IMR-90 (cell line): ENCODE measurements at regions not wholly inside any gene's neighbourhood (a gene's known extent, or its start where the extent isn't known, plus 50 kb on each side); places are given as distances from the start of the nearest gene placed in this dataset.

Experiments
- ATAC-seq: fragments of 200-7000 bp; cut with Tn5 transposase; 2 replicates; pipeline ENCODE4 v1.9.1; 2020; ENCODE audit warnings: low read depth, mild to moderate bottlenecking, moderate library complexity
- BruUV-seq: library from RNA; stranded (reverse); fragments of 400-500 nt; replicated peaks from 2 replicates; lab custom pipeline; 2021; lab: Mats Ljungman, UMichigan
- CTCF ChIA-PET: fragments of 300-600 bp; formaldehyde crosslinking; extraction: SDS; loops from one replicate; lab custom pipeline; 2021; ENCODE audit warnings: antibody characterized with exemption; lab: Yijun Ruan, JAX
- POLR2A ChIA-PET: fragments of 300-600 bp; sonication (Branson Sonifier 250); formaldehyde crosslinking; loops from one replicate; lab custom pipeline; 2022; ENCODE audit warnings: antibody characterized with exemption; ENCODE audit not compliant: unreplicated experiment; lab: Charles Lee
- DNase-seq: peaks from one replicate; pipeline ENCODE4 v3.0.0; 2013
- H2AFZ ChIP-seq: replicated peaks from 2 replicates; pipeline ENCODE3; 2013; ENCODE audit warnings: low read length, mild to moderate bottlenecking; ENCODE audit not compliant: poor library complexity
- H2AK5ac ChIP-seq: 2 replicates; pipeline ENCODE4 v1.6.1; 2013; ENCODE audit warnings: low read depth, low read length, inconsistent platforms
- H2AK9ac ChIP-seq: replicated peaks from 2 replicates; pipeline ENCODE3; 2013; ENCODE audit warnings: mild to moderate bottlenecking, low read depth, low read length, moderate library complexity; ENCODE audit not compliant: poor library complexity
- H2BK120ac ChIP-seq: 2 replicates; pipeline ENCODE4 v1.6.1; 2013; ENCODE audit warnings: low read depth, low read length, inconsistent platforms
- H2BK15ac ChIP-seq: 3 replicates; pipeline ENCODE4 v1.6.1; 2013; ENCODE audit warnings: low read depth, low read length, inconsistent platforms
- H2BK20ac ChIP-seq: 2 replicates; pipeline ENCODE4 v1.6.1; 2013; ENCODE audit warnings: low read depth, mild to moderate bottlenecking, inconsistent platforms, low read length, moderate library complexity
- H2BK5ac ChIP-seq: 2 replicates; pipeline ENCODE4 v1.6.1; 2013; ENCODE audit warnings: mild to moderate bottlenecking, low read depth, low read length, inconsistent platforms; ENCODE audit not compliant: poor library complexity, severe bottlenecking
- H3K14ac ChIP-seq: replicated peaks from 2 replicates; pipeline ENCODE4 v1.6.1; 2013; ENCODE audit warnings: low read depth, low read length, inconsistent platforms
- H3K18ac ChIP-seq: 2 replicates; pipeline ENCODE4 v1.6.1; 2013; ENCODE audit warnings: low read depth, low read length, control low read depth
- H3K23ac ChIP-seq: 2 replicates; pipeline ENCODE4 v1.6.1; 2013; ENCODE audit warnings: low read depth, low read length, inconsistent platforms
- H3K27ac ChIP-seq: 2 replicates; pipeline ENCODE4 v1.5.1; 2013; ENCODE audit warnings: mild to moderate bottlenecking, control low read depth, low read length; ENCODE audit not compliant: insufficient read depth
- H3K27me3 ChIP-seq: 2 replicates; pipeline ENCODE4 v1.6.1; 2013; ENCODE audit warnings: low read length; ENCODE audit not compliant: control insufficient read depth, insufficient read depth
- H3K36me3 ChIP-seq: 2 replicates; pipeline ENCODE4 v1.6.1; 2013; ENCODE audit warnings: low read length, mixed read lengths; ENCODE audit not compliant: control insufficient read depth, insufficient read depth
- H3K4ac ChIP-seq: 2 replicates; pipeline ENCODE4 v1.6.1; 2013; ENCODE audit warnings: low read depth, low read length, inconsistent platforms
- H3K4me1 ChIP-seq: 2 replicates; pipeline ENCODE4 v1.6.1; 2013; ENCODE audit warnings: low read length, mixed read lengths; ENCODE audit not compliant: control insufficient read depth, insufficient read depth
- H3K4me2 ChIP-seq: 2 replicates; pipeline ENCODE4 v1.6.1; 2013; ENCODE audit warnings: low read depth, mild to moderate bottlenecking, control low read depth, low read length, moderate library complexity
- H3K4me3 ChIP-seq: 2 replicates; pipeline ENCODE4 v1.5.1; 2013; ENCODE audit warnings: low read depth, mild to moderate bottlenecking, control low read depth, low read length, moderate library complexity; ENCODE audit not compliant: insufficient read depth
- H3K56ac ChIP-seq: 2 replicates; pipeline ENCODE4 v1.6.1; 2013; ENCODE audit warnings: low read length, inconsistent platforms; ENCODE audit not compliant: insufficient read depth; ENCODE audit errors: extremely low read depth
- H3K79me1 ChIP-seq, 2 experiments: 2 replicates each; pipeline ENCODE4 v1.6.1; 2013; ENCODE audit warnings: low read length in 2 of 2, inconsistent platforms in 1 of 2, low read depth in 1 of 2
- H3K9ac ChIP-seq: 2 replicates; pipeline ENCODE4 v1.6.1; 2013; ENCODE audit warnings: low read depth, low read length, control low read depth
- H3K9me1 ChIP-seq: 2 replicates; pipeline ENCODE4 v1.6.1; 2013; ENCODE audit warnings: low read length, inconsistent platforms; ENCODE audit not compliant: insufficient read depth
- H3K9me3 ChIP-seq: 2 replicates; pipeline ENCODE4 v1.6.1; 2013; ENCODE audit warnings: low read length; ENCODE audit not compliant: control insufficient read depth, insufficient read depth
- H4K20me1 ChIP-seq: 2 replicates; pipeline ENCODE4 v1.6.1; 2013; ENCODE audit warnings: low read length, inconsistent platforms; ENCODE audit not compliant: insufficient read depth
- H4K5ac ChIP-seq: 2 replicates; pipeline ENCODE4 v1.6.1; 2013; ENCODE audit warnings: mild to moderate bottlenecking, low read depth, low read length, control low read depth
- H4K8ac ChIP-seq, 2 experiments: 2 replicates each; pipeline ENCODE4 v1.6.1; 2013; ENCODE audit warnings: low read depth in 2 of 2, low read length in 2 of 2, control low read depth in 1 of 2, inconsistent platforms in 1 of 2
- H4K91ac ChIP-seq: 2 replicates; pipeline ENCODE4 v1.6.1; 2013; ENCODE audit warnings: low read depth, low read length, inconsistent platforms; ENCODE audit not compliant: insufficient read depth
- BHLHE40 ChIP-seq: fragments of 150-350 bp; IDR thresholded peaks from 2 replicates; pipeline ENCODE4 v1.6.1; 2016; ENCODE audit warnings: mild to moderate bottlenecking, low read depth, low read length
- CEBPB ChIP-seq: IDR thresholded peaks from 2 replicates; pipeline ENCODE4 v1.6.1; 2012; ENCODE audit warnings: low read depth, low read length, improper control_type of control experiment
- CHD1 ChIP-seq: IDR thresholded peaks from 2 replicates; pipeline ENCODE4 v1.6.1; 2012; ENCODE audit warnings: low read depth, low read length, improper control_type of control experiment
- FOS ChIP-seq: fragments of 150-350 bp; IDR thresholded peaks from 2 replicates; pipeline ENCODE4 v1.6.1; 2016; ENCODE audit warnings: low read depth, low read length
- MAFK ChIP-seq: IDR thresholded peaks from 2 replicates; pipeline ENCODE4 v1.6.1; 2012; ENCODE audit warnings: low read depth, low read length, improper control_type of control experiment
- WGBS, 2 experiments: methylation state at CpG; one replicate each; pipeline versions ENCODE4 v1.1.5 to v1.1.7; 2013; ENCODE audit warnings: missing lambda C conversion rate in 2 of 2; ENCODE audit not compliant: insufficient read length in 1 of 2; ENCODE audit errors: extremely low coverage in 2 of 2; 5-methylcytosine and 5-hydroxymethylcytosine counted together
- dilution Hi-C: fragments of 300-500 bp; cut with HindIII; formaldehyde crosslinking; loops from one replicate; pipeline ENCODE4 v1.14.3; 2018; ENCODE audit warnings: low sequenced_read_pairs; ENCODE audit not compliant: unreplicated experiment
- in situ Hi-C: fragments of 300-500 bp; cut with MboI; formaldehyde crosslinking; loops from 3 replicates; pipeline ENCODE4 v1.14.3; 2019; ENCODE audit warnings: low sequenced_read_pairs, inconsistent platforms, mixed read lengths
- intact Hi-C: fragments of 100-400 bp; cut with micrococcal nuclease; formaldehyde crosslinking; loops from 2 replicates; pipeline ENCODE4 v1.10.0; 2022
- TF ChIP-seq, protein P1 (sequence below): fragments of 150-350 bp; IDR thresholded peaks from 2 replicates; pipeline ENCODE4 v1.6.1; 2017; ENCODE audit warnings: mild to moderate bottlenecking, antibody characterized with exemption, low read length, low read depth

DNA sequence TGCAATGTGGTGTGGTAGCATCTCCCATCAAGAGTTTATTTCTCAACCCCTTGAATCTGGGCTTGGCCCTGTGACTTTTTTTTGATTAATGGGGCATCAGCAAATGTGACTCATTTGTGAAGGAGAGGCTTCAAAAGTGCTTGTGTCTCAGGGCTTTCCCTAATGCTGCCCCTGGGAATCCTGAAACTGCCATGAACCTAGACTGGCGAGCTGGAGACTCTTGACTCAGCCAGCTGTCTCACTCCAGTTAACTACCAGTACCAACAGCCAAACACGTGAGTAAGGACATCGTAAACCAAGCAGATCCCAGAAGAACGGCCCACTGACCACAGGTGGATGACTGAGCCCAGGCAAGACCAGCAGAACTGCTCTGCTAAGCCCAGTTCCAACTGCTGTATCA lies 72.8 kb upstream of the ADTRP start:
- Histone ChIP-seq H3K4me3 (no peak overlapping the region), H3K23ac (no peak overlapping the region), H3K4me2 (no peak overlapping the region), H3K36me3 (no peaks in the 10 kb centered on the region), H3K9me3 (no peaks in the 10 kb centered on the region), H3K27me3 (no peaks in the 10 kb centered on the region), H3K9me1 (peaks cover 8% of the 10 kb centered on the region; the same call in 1 of the 2 replicates), H3K56ac (no peak overlapping the region), H3K79me1 (no peaks in the 10 kb centered on the region), H3K14ac (0 out of 2 replicates have a peak overlapping the region, but pooled peaks have one; percentile 7), H2BK120ac (no peak overlapping the region), H4K91ac (0 out of 2 replicates have a peak overlapping the region, but pooled peaks have one; percentile 14), H2BK20ac (0 out of 2 replicates have a peak overlapping the region, but pooled peaks have one; percentile 16), H2AK9ac (no peak overlapping the region), H4K20me1 (no peaks in the 10 kb centered on the region), H3K4me1 (peaks cover 16% of the 10 kb centered on the region), H2BK5ac (no peak overlapping the region), H3K4ac (0 out of 2 replicates have a peak overlapping the region, but pooled peaks have one; percentile 18), H3K18ac (no peak overlapping the region; the same call in 1 of the 2 replicates), H4K8ac (no peak overlapping the region), H4K5ac (no peak overlapping the region), H2BK15ac (peak overlapping the region; percentile 5; the same call in 1 of the 3 replicates), H2AK5ac (peak overlapping the region; percentile 53; the same call in 1 of the 2 replicates), H3K27ac (no peak overlapping the region), H3K9ac (no peak overlapping the region), H2AFZ (peak overlapping the region; percentile 9)
- BruUV-seq: no TSS peak
- peak; percentile 25; the same call in 1 of the 2 replicates for ATAC-seq
- ChIA-PET CTCF (no interaction called here), POLR2A (no interaction called here)
- TF ChIP-seq BHLHE40: peak; percentile 90
- TF ChIP-seq, protein P1, sequence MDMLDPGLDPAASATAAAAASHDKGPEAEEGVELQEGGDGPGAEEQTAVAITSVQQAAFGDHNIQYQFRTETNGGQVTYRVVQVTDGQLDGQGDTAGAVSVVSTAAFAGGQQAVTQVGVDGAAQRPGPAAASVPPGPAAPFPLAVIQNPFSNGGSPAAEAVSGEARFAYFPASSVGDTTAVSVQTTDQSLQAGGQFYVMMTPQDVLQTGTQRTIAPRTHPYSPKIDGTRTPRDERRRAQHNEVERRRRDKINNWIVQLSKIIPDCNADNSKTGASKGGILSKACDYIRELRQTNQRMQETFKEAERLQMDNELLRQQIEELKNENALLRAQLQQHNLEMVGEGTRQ: no peak
- TF ChIP-seq MAFK: no peak
- TF ChIP-seq CHD1: no peak
- 0 out of 2 replicates have a peak, but pooled peaks have one; percentile 8 for TF ChIP-seq CEBPB
- TF ChIP-seq FOS: 0 out of 2 replicates have a peak, but pooled peaks have one; percentile 21
- DNase-seq: peak; percentile 82
- dilution Hi-C loops: no loop called here
- WGBS, 2 experiments: 20% methylated on average over 2 of the region's 4 CpGs; no CpG with 5 or more reads in 1 of the 2 experiments
- intact Hi-C loops: loop anchor here (5.0 kb wide), 1 partner anchor 161 kb away; the partner anchor contains the start of gene HIVEP1
- in situ Hi-C loops: no loop called here
